ENCODE measurements at regions not wholly inside any gene's neighbourhood (a gene's known extent, or its start where the extent isn't known, plus 50 kb on each side); places are given as distances from the start of the nearest gene placed in this dataset.

DNA sequence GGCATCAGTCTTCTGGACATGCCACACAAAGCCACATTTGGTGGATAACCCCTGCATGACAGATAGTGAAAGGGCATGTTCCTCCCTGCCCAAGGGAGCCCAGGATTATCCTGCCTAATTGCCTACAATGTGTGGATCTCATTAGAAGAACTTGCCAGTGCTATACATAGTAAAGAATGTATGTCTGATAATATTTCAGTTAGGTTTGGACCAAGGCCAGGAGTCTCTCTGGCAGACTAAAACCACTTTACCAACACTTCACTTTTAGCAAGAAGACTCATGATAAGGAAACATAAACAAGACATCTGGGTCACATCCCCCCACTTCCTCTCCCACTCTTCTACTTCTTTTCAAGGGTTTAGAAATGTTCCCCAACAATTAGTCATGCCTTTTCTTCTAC lies 196.7 kb downstream of the MTERF1 start:
- Histone ChIP-seq H3K27me3 (replicated peaks in 1 of 2; ENCODE audit: control insufficient read depth in 2 of 2, extremely low read depth in 1 of 2, insufficient read depth in 2 of 2, low read length in 1 of 2) (no peaks in the 10 kb centered on the region), H3K9me3 (no peaks in the 10 kb centered on the region), H3K36me3 (ENCODE audit: control insufficient read depth in 2 of 2, extremely low read depth in 1 of 2, insufficient read depth in 1 of 2, low read length in 1 of 2) (no peaks in the 10 kb centered on the region), H3K4me3 (ENCODE audit: control insufficient read depth in 1 of 2, extremely low read depth in 1 of 2, low read length in 1 of 2) (no peak overlapping the region), H3K4me1 (ENCODE audit: control insufficient read depth in 1 of 2, extremely low read depth in 1 of 2, insufficient read depth in 2 of 2, low read length in 2 of 2) (no peaks in the 10 kb centered on the region), H3K27ac (ENCODE audit: low read length) (no peak overlapping the region)
- ATAC-seq (replicated peaks in 1 of 4) (no peak), DNase-seq (no peak)
- CTCF ChIA-PET = no interaction called here
- Mint-ChIP-seq H3K9me3 (peaks cover 15 to 50% (median 25%) of the 10 kb centered on the region in 3 donors), H3K4me1 (no peaks in the 10 kb centered on the region), H3K36me3 (no peaks in the 10 kb centered on the region), H3K27me3 (no peaks in the 10 kb centered on the region), H3K4me3 (no peak overlapping the region), H3K27ac (no peak overlapping the region)
- POLR2A ChIA-PET = no interaction called here

DNA sequence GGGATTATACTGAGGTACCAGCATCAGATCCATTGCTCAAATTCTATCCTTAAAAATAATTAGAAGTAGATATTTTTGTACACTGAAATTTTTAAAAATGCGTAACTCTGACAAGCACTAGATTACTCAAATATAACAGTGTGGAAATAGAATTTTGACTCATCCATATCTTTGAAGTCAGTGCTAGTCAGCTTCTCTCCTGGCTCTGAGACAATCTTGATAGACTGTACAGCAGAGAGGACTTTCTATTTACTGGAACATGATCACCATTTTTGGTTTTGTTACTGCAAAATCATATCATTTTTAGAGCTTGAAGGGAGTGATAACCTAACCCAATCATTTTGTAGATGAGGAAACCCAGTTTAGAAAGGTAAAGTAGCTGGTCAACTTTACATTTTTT lies 195.0 kb downstream of the MTERF1 start:
- no peaks in the 10 kb centered on the region for H3K27me3 Mint-ChIP-seq
- Histone ChIP-seq H3K36me3 (ENCODE audit: control insufficient read depth in 2 of 2, extremely low read depth in 1 of 2, insufficient read depth in 1 of 2, low read length in 1 of 2) (no peaks in the 10 kb centered on the region), H3K9me3 (no peaks in the 10 kb centered on the region), H3K27me3 (replicated peaks in 1 of 2; ENCODE audit: control insufficient read depth in 2 of 2, extremely low read depth in 1 of 2, insufficient read depth in 2 of 2, low read length in 1 of 2) (no peaks in the 10 kb centered on the region), H3K27ac (ENCODE audit: low read length) (no peak overlapping the region), H3K4me3 (ENCODE audit: control insufficient read depth in 1 of 2, extremely low read depth in 1 of 2, low read length in 1 of 2) (no peak overlapping the region), H3K4me1 (ENCODE audit: control insufficient read depth in 1 of 2, extremely low read depth in 1 of 2, insufficient read depth in 2 of 2, low read length in 2 of 2) (no peaks in the 10 kb centered on the region)
- no peak overlapping the region for H3K27ac Mint-ChIP-seq
- no peaks in the 10 kb centered on the region for H3K36me3 Mint-ChIP-seq
- no CpG with 5 or more reads among the region's 1 CpG for WGBS (ENCODE audit: insufficient coverage)
- no peak for DNase-seq
- no peak for ATAC-seq (replicated peaks in 1 of 4)
- no peaks in the 10 kb centered on the region for H3K4me1 Mint-ChIP-seq
- POLR2A ChIA-PET = no interaction called here
- H3K4me3 Mint-ChIP-seq = no peak overlapping the region
- peaks cover 6 to 37% (median 10%) of the 10 kb centered on the region in 3 donors for H3K9me3 Mint-ChIP-seq
- CTCF ChIA-PET = no interaction called here

GRCh38 chr7:91690541-91691070 lies 189.9 kb downstream of the MTERF1 start:
- Mint-ChIP-seq H3K27me3 (no peaks in the 10 kb centered on the region), H3K4me3 (no peak overlapping the region), H3K4me1 (no peaks in the 10 kb centered on the region), H3K36me3 (no peaks in the 10 kb centered on the region), H3K9me3 (peaks cover 0 to 19% (median 3%) of the 10 kb centered on the region in 3 donors), H3K27ac (no peak overlapping the region)
- no peaks in the 10 kb centered on the region for H3K27me3 ChIP-seq (replicated peaks in 1 of 2; ENCODE audit: control insufficient read depth in 2 of 2, extremely low read depth in 1 of 2, insufficient read depth in 2 of 2, low read length in 1 of 2)
- no peaks in the 10 kb centered on the region for H3K9me3 ChIP-seq
- POLR2A ChIA-PET = no interaction called here
- no peak overlapping the region for H3K27ac ChIP-seq (ENCODE audit: low read length)
- H3K36me3 ChIP-seq (ENCODE audit: control insufficient read depth in 2 of 2, extremely low read depth in 1 of 2, insufficient read depth in 1 of 2, low read length in 1 of 2) = no peaks in the 10 kb centered on the region
- no peaks in the 10 kb centered on the region for H3K4me1 ChIP-seq (ENCODE audit: control insufficient read depth in 1 of 2, extremely low read depth in 1 of 2, insufficient read depth in 2 of 2, low read length in 2 of 2)
- ATAC-seq (replicated peaks in 1 of 4) (no peak), DNase-seq (no peak)
- CTCF ChIA-PET = no interaction called here
- WGBS (ENCODE audit: insufficient coverage) = no CpG with 5 or more reads among the region's 1 CpG
- no peak overlapping the region for H3K4me3 ChIP-seq (ENCODE audit: control insufficient read depth in 1 of 2, extremely low read depth in 1 of 2, low read length in 1 of 2)

DNA sequence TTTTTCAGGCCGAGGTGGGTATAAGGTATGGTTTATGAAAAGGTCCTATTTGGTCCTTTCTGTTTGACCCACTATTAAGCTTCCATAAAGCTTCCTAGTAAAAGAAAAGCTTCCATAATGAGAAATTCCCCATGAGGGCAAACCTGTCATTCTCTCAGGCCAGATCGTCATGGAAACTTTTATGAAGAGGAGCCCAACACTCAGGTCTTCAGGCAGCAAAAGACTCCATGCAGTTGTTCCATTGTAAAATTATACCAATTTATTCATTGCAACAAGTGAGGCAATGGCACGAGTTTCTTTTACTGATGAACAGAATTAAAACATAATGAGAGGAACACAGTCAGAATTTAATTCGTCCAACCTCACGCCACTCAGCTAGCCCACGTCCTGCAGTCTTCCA lies 188.6 kb downstream of the MTERF1 start:
- Mint-ChIP-seq H3K4me3 (no peak overlapping the region), H3K4me1 (no peaks in the 10 kb centered on the region), H3K27ac (no peak overlapping the region), H3K27me3 (no peaks in the 10 kb centered on the region), H3K9me3 (peaks cover 3 to 25% (median 5%) of the 10 kb centered on the region in 3 donors), H3K36me3 (no peaks in the 10 kb centered on the region)
- Histone ChIP-seq H3K36me3 (ENCODE audit: control insufficient read depth in 2 of 2, extremely low read depth in 1 of 2, insufficient read depth in 1 of 2, low read length in 1 of 2) (no peaks in the 10 kb centered on the region), H3K27me3 (replicated peaks in 1 of 2; ENCODE audit: control insufficient read depth in 2 of 2, extremely low read depth in 1 of 2, insufficient read depth in 2 of 2, low read length in 1 of 2) (no peaks in the 10 kb centered on the region), H3K4me3 (ENCODE audit: control insufficient read depth in 1 of 2, extremely low read depth in 1 of 2, low read length in 1 of 2) (no peak overlapping the region), H3K9me3 (no peaks in the 10 kb centered on the region), H3K4me1 (ENCODE audit: control insufficient read depth in 1 of 2, extremely low read depth in 1 of 2, insufficient read depth in 2 of 2, low read length in 2 of 2) (no peaks in the 10 kb centered on the region), H3K27ac (ENCODE audit: low read length) (no peak overlapping the region)
- no peak for DNase-seq
- POLR2A ChIA-PET = no interaction called here
- ATAC-seq (replicated peaks in 1 of 4) = no peak
- 73% methylated on average over 1 of the region's 6 CpGs for WGBS (ENCODE audit: insufficient coverage)
- CTCF ChIA-PET = no interaction called here

- Mint-ChIP-seq H3K4me3 (no peak overlapping the region), H3K27me3 (no peaks in the 10 kb centered on the region), H3K27ac (no peak overlapping the region), H3K9me3 (peaks cover 2 to 29% (median 6%) of the 10 kb centered on the region in 3 donors), H3K36me3 (no peaks in the 10 kb centered on the region), H3K4me1 (no peaks in the 10 kb centered on the region)
- DNase-seq (no peak), ATAC-seq (replicated peaks in 1 of 4) (no peak)
- ChIA-PET CTCF (interaction anchor here in 1 of 2 donors (0.6 kb wide), 1 partner anchor 60 kb away, joined by 3 read pairs; no protein-coding TSS in a partner anchor), POLR2A (no interaction called here)
- H3K36me3 ChIP-seq (ENCODE audit: control insufficient read depth in 2 of 2, extremely low read depth in 1 of 2, insufficient read depth in 1 of 2, low read length in 1 of 2) = no peaks in the 10 kb centered on the region
- no CpG with 5 or more reads among the region's 3 CpGs for WGBS (ENCODE audit: insufficient coverage)
- H3K4me3 ChIP-seq (ENCODE audit: control insufficient read depth in 1 of 2, extremely low read depth in 1 of 2, low read length in 1 of 2) = no peak overlapping the region
- no peaks in the 10 kb centered on the region for H3K27me3 ChIP-seq (replicated peaks in 1 of 2; ENCODE audit: control insufficient read depth in 2 of 2, extremely low read depth in 1 of 2, insufficient read depth in 2 of 2, low read length in 1 of 2)
- no peaks in the 10 kb centered on the region for H3K4me1 ChIP-seq (ENCODE audit: control insufficient read depth in 1 of 2, extremely low read depth in 1 of 2, insufficient read depth in 2 of 2, low read length in 2 of 2)
- no peaks in the 10 kb centered on the region for H3K9me3 ChIP-seq
- H3K27ac ChIP-seq (ENCODE audit: low read length) = no peak overlapping the region
Observed at GRCh38 chr7:91692800-91693199, 187.7 kb downstream of the MTERF1 start.

GRCh38 chr7:91694351-91694841 lies 186.1 kb downstream of the MTERF1 start:
- DNase-seq (no peak), ATAC-seq (replicated peaks in 1 of 4) (no peak)
- no peak overlapping the region for H3K27ac ChIP-seq (ENCODE audit: low read length)
- CTCF ChIA-PET = no interaction called here
- Mint-ChIP-seq H3K4me1 (no peaks in the 10 kb centered on the region), H3K27me3 (no peaks in the 10 kb centered on the region), H3K4me3 (no peak overlapping the region), H3K9me3 (peaks cover 6 to 23% (median 6%) of the 10 kb centered on the region in 3 donors), H3K36me3 (no peaks in the 10 kb centered on the region), H3K27ac (no peak overlapping the region)
- WGBS (ENCODE audit: insufficient coverage) = no CpG with 5 or more reads among the region's 3 CpGs
- no peaks in the 10 kb centered on the region for H3K4me1 ChIP-seq (ENCODE audit: control insufficient read depth in 1 of 2, extremely low read depth in 1 of 2, insufficient read depth in 2 of 2, low read length in 2 of 2)
- POLR2A ChIA-PET = no interaction called here
- H3K4me3 ChIP-seq (ENCODE audit: control insufficient read depth in 1 of 2, extremely low read depth in 1 of 2, low read length in 1 of 2) = no peak overlapping the region
- H3K9me3 ChIP-seq = no peaks in the 10 kb centered on the region
- H3K27me3 ChIP-seq (replicated peaks in 1 of 2; ENCODE audit: control insufficient read depth in 2 of 2, extremely low read depth in 1 of 2, insufficient read depth in 2 of 2, low read length in 1 of 2) = no peaks in the 10 kb centered on the region
- H3K36me3 ChIP-seq (ENCODE audit: control insufficient read depth in 2 of 2, extremely low read depth in 1 of 2, insufficient read depth in 1 of 2, low read length in 1 of 2) = no peaks in the 10 kb centered on the region

- Mint-ChIP-seq H3K4me1 (no peaks in the 10 kb centered on the region), H3K4me3 (no peak overlapping the region), H3K9me3 (peaks cover 26 to 59% (median 35%) of the 10 kb centered on the region in 3 donors), H3K36me3 (no peaks in the 10 kb centered on the region), H3K27me3 (no peaks in the 10 kb centered on the region), H3K27ac (no peak overlapping the region)
- ChIA-PET POLR2A (no interaction called here), CTCF (no interaction called here)
- H3K9me3 ChIP-seq = no peaks in the 10 kb centered on the region
- DNase-seq (no peak), ATAC-seq (replicated peaks in 1 of 4) (no peak)
- H3K27me3 ChIP-seq (replicated peaks in 1 of 2; ENCODE audit: control insufficient read depth in 2 of 2, extremely low read depth in 1 of 2, insufficient read depth in 2 of 2, low read length in 1 of 2) = no peaks in the 10 kb centered on the region
- H3K36me3 ChIP-seq (ENCODE audit: control insufficient read depth in 2 of 2, extremely low read depth in 1 of 2, insufficient read depth in 1 of 2, low read length in 1 of 2) = no peaks in the 10 kb centered on the region
- no CpG with 5 or more reads among the region's 1 CpG for WGBS (ENCODE audit: insufficient coverage)
- H3K27ac ChIP-seq (ENCODE audit: low read length) = no peak overlapping the region
- no peaks in the 10 kb centered on the region for H3K4me1 ChIP-seq (ENCODE audit: control insufficient read depth in 1 of 2, extremely low read depth in 1 of 2, insufficient read depth in 2 of 2, low read length in 2 of 2)
- H3K4me3 ChIP-seq (ENCODE audit: control insufficient read depth in 1 of 2, extremely low read depth in 1 of 2, low read length in 1 of 2) = no peak overlapping the region
Observed at GRCh38 chr7:91710881-91711280, 169.6 kb downstream of the MTERF1 start.
